Endometrium (tissue), 2 donors: ENCODE measurements at regions not wholly inside any gene's neighbourhood (a gene's known extent, or its start where the extent isn't known, plus 50 kb on each side); places are given as distances from the start of the nearest gene placed in this dataset.
"Not testable (repeated sequence)": the region's sequence is repeated elsewhere in the genome, so short reads cannot be mapped to it uniquely, and the experiment has no call there.

Experiments
- FAIRE-seq: peaks from 2 replicates; lab custom pipeline; 2012; peaks lifted over from hg19 to GRCh38; lab: Jason Lieb, UNC
- donor health status: control.
- donor health status: control.

- no peak for FAIRE-seq
Observed at GRCh38 chr7:81045491-81046030, 126.7 kb upstream of the SEMA3C start.

- not testable (repeated sequence) for FAIRE-seq
Observed at GRCh38 chr7:81042646-81043045, 123.8 kb upstream of the SEMA3C start.

- no peak for FAIRE-seq
Observed at GRCh38 chr7:81040496-81040895, 121.6 kb upstream of the SEMA3C start.

GRCh38 chr7:81036871-81037270, 118.0 kb upstream of the SEMA3C start:
- peak; percentile 88 for FAIRE-seq

- FAIRE-seq: peak; percentile 23
Observed at GRCh38 chr7:81036057-81036456, 117.2 kb upstream of the SEMA3C start.

- no peak for FAIRE-seq
Observed at GRCh38 chr7:81031996-81032395, 113.1 kb upstream of the SEMA3C start.

- FAIRE-seq: no peak
Observed at GRCh38 chr7:81031243-81031642, 112.4 kb upstream of the SEMA3C start.

GRCh38 chr7:81030472-81030871, 111.6 kb upstream of the SEMA3C start:
- no peak for FAIRE-seq

- FAIRE-seq: no peak
Observed at GRCh38 chr7:81029511-81029910, 110.7 kb upstream of the SEMA3C start.

GRCh38 chr7:81025360-81025759, 106.5 kb upstream of the SEMA3C start:
- FAIRE-seq: no peak

- no peak for FAIRE-seq
Observed at GRCh38 chr7:81014908-81015307, 96.1 kb upstream of the SEMA3C start.

- no peak for FAIRE-seq
Observed at GRCh38 chr7:81014266-81014665, 95.4 kb upstream of the SEMA3C start.

- peak; percentile 80 for FAIRE-seq
Observed at GRCh38 chr7:81013083-81013817, 94.4 kb upstream of the SEMA3C start.

- no peak for FAIRE-seq
Observed at GRCh38 chr7:81008901-81009300, 90.0 kb upstream of the SEMA3C start.

- FAIRE-seq: no peak
Observed at GRCh38 chr7:81007051-81007450, 88.2 kb upstream of the SEMA3C start.

- no peak for FAIRE-seq
Observed at GRCh38 chr7:81005254-81005653, 86.4 kb upstream of the SEMA3C start.

- no peak for FAIRE-seq
Observed at GRCh38 chr7:81004098-81004497, 85.2 kb upstream of the SEMA3C start.

- no peak for FAIRE-seq
Observed at GRCh38 chr7:81003326-81003725, 84.5 kb upstream of the SEMA3C start.

- FAIRE-seq: no peak
Observed at GRCh38 chr7:81002421-81002820, 83.6 kb upstream of the SEMA3C start.

- FAIRE-seq: no peak
Observed at GRCh38 chr7:80999771-81000170, 80.9 kb upstream of the SEMA3C start.

- FAIRE-seq: no peak
Observed at GRCh38 chr7:80999100-80999499, 80.2 kb upstream of the SEMA3C start.

GRCh38 chr7:80997841-80998240, 79.0 kb upstream of the SEMA3C start:
- no peak for FAIRE-seq

GRCh38 chr7:80996236-80996635, 77.4 kb upstream of the SEMA3C start:
- not testable (repeated sequence) for FAIRE-seq

GRCh38 chr7:80991654-80992053, 72.8 kb upstream of the SEMA3C start:
- FAIRE-seq: no peak
